Central memory CD4-positive, alpha-beta T cell (primary cell): ENCODE measurements at regions not wholly inside any gene's neighbourhood (a gene's known extent, or its start where the extent isn't known, plus 50 kb on each side); places are given as distances from the start of the nearest gene placed in this dataset.
"Not testable (repeated sequence)": the region's sequence is repeated elsewhere in the genome, so short reads cannot be mapped to it uniquely, and the experiment has no call there.

Source experiments
- DNase-seq: peaks from one replicate; pipeline ENCODE4 v3.0.0; 2022

DNA sequence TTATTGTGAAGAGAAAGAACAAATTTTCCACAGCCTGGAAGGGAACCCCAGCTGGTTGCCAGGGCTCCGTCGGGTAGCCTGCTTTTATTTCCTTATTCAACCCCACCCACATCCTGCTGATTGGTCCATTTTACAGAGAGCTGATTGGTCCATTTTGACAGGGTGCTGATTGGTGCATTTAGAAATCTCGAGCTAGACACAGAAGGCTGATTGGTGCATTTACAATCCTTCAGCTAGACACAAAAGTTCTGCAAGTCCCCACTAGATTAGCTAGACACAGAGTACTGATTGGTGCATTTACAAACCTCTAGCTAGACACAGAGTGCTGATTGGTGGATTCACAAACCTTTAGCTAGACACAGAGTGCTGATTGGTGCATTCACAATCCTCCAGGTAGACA is 241.1 kb downstream of the TFEC start:
- DNase-seq = not testable (repeated sequence)

DNA sequence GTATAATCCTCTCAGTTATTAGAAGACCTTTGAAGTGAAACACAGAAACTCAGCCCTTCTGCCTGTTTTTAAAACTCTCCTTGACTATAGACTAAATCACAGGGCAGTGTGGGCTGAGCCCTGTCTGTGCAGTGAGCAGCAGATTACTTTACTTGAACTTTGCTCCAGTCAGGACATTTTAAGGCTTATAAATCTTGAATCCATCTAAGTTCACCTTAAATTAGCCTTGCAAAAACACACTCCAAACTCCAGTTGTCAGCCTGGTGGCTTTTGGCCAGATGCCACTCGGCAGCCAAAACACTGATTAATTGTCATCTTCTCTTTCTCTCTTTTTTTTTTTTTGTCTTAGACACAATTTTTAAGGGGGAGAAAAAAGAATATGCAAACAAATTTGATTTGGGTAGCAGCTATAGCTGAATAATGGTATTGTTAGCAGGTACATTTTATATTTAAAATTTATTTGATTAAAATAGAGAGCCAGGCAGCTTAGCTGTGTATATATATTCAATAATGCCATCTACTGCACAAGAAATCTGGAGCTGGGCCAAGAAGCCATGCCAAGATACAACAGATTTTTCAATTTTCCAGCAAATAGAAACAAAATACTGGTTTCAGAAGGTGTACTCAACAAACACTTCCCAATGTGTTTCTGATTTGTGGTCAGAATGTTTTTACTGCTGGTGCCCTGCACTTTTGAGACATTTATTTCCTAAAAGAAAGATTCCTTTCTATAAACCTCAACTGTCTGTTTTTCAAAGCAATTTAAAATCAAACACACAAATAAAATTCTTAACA is 247.7 kb downstream of the TFEC start:
- DNase-seq = no peak

DNA sequence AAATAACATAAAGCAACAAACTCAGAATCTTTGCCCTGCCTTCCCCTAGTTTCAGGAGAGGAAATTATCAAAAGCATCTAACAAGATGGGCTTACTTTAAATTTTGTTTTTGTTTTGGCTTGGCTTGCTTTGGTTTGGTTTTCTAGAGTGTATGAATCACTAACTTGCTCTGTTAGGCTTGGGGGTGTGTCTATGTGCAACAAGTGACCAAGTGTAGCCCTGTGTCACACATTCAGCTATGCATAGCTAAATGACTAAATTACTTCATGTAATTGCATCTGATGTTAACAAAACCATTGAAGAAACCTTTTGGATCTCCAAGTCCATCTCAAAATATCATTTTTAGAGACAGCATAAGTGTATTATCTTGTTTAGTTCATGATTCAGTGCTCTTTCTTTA is 251.0 kb downstream of the TFEC start:
- no peak for DNase-seq

DNA sequence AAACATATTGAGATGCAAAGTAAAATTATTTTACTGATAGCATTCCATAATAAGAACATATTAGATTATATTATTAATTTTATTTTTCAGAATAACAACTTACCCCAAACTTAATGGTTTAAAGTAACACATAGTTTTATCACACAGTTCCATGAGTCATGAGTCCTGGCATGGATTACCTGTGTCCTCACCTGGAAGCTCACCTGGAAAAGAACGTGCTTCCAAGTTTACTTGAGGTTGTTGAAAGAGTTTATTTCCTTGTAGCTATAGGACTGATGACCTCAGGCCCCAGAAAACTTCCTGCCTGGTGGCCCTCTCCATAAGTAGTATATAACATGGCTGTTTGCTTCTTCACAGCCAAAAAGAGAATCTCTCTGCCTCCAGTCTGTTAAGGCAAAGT is 254.6 kb downstream of the TFEC start:
- DNase-seq = no peak

DNA sequence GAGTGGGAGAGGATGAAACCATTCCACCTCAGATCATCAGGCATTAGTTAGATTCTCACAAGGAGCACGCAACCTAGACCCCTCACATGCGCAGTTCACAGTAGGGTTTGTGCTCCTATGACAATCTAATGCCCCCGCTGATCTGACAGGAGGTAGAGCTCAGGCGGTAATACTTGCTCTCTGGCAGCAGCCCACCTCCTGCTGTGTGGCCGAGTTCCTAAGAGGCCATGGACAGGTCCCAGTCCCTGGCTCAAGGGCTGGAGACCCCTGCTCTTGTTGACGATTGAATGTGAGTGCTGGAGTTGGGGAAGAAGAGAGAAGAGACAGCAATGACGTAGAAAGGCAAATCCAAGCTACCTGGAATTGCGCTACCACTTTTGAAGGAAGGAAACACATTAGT is 267.2 kb downstream of the TFEC start:
- no peak for DNase-seq

DNA sequence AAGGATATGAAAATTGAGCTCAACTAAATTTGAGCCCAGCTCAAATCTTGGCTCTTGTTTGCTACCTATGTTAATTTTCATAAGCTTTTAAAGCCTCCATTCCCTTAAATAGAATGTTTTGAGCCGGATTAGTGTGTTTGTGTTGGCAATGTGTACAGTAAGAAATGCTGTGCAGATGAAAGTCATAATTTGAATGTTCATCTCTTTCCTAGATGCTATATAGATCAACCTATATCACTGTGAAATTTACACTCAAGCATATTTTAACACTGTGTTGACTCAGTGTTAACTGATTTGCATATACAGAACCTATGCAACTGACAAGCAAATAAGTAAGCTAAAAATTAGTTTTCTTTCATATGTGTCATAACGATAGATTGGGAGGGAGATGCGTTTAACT is 272.5 kb downstream of the TFEC start:
- no peak for DNase-seq

DNA sequence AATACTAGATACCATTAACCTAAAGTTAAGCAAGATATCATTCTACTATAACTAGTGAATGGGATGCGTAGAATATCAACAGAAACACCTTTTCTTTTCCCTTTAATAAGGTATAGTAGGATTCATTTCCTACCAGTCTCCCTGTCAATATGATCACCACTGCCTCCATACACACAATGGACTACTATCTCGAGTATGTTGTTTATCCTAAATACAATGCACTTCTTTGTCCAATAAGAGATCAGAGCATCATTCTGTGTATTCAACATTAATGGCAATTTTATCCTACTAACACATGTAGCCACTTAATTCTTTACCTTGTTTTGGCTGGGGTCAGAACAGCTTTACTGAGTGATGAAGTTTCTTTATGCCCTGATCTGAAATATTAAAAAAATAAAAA is 276.3 kb downstream of the TFEC start:
- DNase-seq = no peak

DNA sequence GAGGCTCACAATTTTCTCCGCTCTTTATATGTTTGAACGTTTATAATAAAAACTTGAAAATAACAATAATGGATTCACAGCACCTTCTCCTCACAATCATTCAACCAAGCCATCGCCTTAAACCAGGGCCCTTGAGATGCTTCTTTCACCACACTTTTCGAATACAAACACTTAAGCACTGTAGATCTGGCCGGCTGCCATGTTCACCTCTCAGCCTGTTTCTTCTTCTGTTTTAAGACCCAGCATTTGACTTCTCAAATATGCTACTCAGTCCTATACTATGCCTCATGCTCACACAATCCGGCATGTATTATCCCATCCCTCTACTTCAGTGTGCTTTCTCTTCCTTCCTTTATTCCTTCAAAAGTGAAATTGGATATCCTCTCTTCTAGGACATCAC is 280.6 kb downstream of the TFEC start:
- DNase-seq = no peak

DNA sequence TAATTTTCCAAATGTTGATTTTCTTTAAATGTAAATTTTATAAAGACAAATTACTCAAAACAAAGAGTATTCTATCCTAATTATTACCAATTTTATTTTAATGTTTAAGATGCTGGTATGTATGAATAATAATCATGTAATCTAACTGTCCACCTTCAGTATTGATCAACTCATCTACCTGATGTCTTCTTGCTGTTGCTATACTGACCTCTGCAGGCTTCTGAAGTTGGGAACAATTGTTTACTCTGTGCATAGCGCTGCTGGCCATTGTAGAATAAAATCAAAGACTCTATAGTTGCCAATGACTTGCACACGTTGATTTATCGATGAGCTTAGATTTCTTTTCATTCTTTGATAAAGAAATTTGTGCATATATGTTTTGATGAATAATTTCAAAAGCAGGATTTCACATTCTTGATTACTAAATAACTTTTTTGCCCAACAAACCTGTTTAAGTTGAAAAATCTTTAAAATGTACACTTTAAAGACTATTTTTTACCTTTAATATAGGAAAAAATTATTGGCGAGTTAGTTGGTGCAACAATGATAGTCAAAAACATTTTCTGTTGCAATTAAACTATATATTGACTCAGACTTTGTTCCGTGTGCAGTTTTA is 282.3 kb downstream of the TFEC start:
- no peak for DNase-seq

DNA sequence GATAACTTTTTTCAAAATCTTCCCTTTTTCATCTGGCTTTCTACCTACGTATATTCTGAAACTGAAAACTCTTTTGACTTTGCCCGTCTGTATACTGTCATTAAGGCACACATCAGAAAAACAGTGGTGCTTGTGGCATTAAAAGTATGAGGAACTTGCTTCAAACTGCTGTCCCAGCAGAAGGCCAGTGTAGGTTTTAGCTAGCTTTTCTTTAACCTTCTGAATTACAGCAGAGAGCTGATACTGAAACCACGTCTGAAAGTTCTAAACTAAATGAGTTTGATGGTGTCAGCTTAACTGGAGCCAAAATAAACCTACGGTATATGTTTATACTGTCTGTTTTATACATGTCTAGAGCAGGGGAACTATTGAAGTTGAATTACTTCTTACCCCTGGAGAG is 283.4 kb downstream of the TFEC start:
- DNase-seq = no peak

DNA sequence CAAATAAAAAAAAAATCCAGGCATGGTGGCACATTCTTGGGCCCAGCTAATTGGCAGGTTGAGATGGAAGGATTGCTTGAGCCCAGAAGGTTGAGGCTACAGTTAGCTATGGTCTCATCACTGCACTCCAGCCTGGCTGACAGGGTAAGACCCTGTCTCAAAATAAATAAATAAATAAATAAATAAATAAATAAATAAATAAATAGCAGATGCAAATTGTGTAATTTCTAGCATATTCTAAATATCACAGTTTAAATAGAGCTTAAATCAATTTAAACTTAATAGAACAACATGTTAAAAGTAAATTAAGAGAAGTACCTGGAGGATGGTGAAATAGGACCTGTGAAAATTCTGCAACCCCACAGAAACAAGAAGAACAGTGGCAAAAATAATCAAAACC is 290.5 kb downstream of the TFEC start:
- DNase-seq = no peak

DNA sequence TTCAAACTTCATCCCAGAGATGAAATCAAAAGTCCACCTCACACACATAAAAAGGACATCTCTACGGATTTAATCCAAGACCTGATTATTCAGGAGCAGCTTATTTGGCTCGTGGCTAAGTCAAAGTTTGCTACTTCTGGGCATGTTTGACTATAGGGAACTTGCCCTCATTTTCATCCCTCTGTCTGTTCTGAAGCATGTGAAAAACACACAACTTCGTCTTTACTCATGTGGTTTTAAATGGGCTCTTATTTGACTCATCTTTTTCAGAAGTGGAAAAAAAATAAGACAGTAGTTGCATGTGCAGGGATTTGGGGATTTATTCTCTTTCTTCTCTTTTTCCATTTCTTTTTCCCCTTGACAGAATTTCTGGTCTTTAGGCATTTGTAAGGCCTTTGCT is 295.9 kb downstream of the TFEC start:
- DNase-seq = no peak

DNA sequence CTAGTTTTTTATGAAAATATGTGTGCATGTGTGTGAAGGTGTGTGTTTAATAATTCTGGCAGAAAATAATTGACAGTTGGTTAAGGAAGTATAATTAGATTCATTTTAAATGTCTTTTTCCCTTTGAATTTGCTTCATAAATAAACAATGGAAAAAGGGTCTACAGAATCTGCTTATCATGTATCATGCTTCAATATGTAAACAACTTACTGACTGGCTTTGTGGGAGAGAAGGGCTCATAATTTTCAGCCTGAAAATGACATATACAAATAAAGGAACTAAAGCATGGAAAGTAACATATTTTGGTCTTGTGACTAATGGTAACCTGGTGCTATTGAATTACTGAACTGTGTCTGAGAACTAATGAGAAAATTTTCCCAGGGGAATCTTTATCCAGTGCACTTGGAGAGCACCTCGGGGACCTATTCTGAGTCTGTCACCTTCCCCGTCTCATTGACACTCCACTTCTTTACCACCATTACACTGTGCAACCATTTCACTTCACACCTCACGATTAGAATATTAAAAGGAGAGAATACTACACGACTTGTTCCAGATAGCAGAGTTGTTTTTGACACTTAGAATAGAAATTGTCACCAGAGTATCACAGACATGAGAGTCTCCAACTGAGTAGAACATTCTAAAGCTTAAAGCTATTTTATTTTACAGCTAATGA is 298.6 kb downstream of the TFEC start:
- no peak for DNase-seq

DNA sequence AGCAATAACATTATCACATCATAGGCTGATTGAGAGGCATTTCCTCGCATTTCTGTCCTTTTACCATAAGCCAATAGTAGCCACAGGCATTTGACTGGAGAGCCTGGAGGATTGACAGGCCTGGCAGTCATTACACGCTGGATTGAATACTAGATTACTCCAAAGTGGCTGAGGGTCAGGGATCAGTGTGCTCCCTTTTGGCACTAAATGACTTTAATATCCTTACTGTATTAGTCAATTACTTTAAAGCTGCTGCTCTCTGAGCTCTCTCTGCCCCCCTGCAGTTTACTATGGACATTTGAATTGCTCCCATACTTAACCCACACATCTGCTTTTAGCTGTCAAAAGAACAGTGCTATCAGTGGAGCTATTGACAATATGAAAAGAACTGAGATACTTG is 302.0 kb downstream of the TFEC start:
- no peak for DNase-seq

DNA sequence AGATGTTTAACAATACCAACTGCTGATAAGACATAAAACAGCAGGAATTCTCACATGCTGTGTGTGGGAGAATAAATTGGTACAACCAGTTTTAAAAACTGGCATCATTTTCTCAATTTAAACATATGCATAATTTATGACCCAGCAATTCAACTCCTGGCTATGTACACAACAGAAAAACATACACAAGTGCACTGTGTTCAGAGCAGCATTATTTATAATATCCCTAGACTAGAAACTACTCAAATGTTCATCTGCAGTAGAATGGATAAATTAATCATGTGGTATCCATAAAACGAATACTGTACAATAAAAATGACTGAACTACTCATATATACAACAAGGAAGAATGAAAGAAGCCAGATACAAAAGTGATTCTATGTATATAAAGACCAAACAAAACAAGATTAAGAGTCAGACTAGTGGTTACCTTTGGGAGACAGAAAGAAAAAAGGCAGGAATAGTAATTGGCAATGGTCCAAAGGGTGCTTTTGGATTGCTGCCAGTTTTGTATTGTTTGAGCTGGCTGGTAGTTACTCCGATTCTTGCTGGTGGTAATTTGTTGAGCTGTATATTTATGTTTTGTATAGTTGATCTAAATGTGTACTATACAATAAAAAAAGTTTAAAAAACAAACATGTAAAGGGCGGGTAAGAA is 306.0 kb downstream of the TFEC start:
- no peak for DNase-seq

DNA sequence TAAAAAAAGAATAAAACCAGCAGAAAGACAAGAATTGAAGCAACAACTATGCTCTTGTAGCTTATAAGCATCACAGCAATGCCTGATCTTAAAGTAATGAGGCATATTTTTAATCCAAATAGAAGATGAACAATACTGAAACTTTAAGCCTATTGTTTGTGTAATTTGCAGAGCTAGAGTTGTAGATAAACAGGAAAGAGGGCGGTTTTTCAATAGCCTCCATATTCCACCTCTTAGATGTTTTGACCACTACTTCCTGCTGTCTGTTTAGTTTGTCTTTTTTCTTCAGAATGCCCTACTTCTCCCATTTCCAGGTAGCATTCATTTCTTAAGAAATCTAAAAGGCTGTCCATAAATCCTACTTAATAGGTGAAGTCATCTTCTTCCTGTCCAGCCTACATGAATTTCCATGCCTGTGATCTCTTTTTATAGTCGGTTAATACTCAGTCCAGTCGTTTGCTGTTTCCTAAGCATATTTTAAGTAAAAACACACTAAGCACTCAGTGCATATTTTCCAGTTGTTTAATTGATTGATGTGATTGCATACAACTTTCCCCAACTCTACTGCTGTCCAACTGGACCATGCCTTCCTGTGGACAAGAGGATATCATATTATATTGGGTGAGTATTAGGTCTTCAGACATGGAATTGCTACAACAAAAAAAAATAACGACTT is 308.1 kb downstream of the TFEC start:
- no peak for DNase-seq

DNA sequence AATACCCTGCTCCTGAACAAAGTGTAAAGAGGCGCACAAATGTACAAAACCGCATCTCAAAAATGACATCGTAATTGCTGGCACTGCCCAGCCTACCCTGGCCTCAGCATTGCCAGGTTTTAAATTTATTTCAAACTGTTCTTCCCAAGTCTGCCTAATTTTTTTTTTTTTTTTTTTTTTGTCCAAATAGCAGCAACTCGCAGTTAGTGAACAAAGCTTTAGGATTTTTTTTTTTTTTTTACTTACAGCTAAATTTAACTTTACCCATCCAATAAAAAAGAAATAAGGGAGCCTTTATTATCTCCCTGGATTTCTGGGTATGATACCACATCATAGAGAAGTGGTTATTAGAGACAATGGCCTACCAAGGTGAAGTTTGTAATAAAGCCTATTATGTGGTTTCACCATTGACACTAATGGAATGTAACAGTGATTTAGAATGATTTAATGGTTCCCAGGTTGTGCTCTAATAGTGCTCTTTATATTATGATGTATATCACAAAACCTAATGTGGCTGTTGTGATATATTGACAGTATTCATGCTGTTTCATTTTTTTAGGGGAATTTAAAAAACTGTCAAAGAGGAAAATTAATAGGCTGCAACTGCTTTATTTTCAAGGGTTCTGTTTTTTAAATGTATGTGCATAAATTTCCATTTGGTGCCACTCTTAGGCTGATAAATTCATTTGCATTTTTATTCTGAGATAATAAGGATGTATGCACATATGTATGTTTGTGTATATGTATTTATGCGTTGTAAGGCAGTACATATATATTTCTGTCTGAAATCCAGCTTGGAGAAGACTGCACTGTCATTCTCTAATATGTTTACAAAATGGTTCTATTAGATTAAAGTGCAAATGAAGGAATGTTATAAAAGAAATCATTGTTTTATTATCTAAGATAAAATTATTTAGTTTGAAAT is 309.0 kb downstream of the TFEC start:
- DNase-seq = no peak

DNA sequence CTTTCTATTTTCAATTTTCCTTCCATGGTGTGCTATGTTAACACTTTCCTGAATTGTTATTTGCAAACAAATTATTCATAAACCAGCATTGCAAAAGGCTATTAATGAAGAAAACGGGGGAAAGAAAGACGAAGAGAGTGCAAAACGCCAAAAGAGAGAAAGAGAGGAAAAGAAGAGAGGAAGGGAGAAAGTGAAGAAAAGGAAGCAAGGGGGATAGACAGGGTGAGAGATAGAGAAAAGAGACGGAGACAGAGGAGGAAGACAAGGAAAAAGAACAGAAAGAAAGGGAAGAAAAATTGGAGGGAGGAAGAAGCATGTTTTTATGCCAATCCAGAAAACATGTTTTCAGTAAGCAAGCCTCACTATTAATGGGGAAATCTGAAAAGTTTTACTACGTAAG is 310.6 kb downstream of the TFEC start:
- no peak for DNase-seq

DNA sequence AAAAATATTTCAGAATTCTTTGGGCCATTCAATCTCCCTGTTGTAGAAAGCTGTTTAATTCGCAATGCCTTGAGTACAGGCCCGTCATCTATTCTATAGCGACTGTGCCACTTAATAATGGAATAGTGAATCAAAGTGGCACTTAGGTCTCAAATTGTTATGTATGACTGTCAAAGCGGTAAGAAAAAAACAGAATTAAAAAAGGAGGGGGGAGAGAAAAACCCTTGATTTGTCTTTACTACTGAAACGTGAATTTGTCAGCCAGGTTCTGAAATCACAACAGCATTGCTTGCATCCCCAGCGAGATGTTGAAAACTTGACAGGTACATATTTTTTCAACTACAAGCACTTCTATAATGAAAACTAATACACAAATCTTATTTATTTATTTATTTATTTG is 320.9 kb downstream of the TFEC start:
- DNase-seq = no peak

DNA sequence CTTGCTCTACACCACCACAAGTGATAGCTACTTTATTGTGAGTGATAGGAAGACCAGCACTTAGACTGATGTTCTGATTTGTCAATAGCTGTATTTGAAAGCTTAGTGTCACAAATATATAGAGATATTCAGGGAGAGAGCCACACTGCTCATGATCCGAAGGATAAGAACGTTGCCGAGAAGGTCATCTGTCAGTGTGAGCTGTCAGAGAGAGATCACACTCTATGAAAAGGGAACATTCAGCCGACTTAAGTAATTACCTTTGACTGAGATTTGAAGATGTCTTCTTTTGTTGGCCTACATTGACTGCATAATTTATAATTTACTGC is 322.6 kb downstream of the TFEC start:
- DNase-seq = no peak

DNA sequence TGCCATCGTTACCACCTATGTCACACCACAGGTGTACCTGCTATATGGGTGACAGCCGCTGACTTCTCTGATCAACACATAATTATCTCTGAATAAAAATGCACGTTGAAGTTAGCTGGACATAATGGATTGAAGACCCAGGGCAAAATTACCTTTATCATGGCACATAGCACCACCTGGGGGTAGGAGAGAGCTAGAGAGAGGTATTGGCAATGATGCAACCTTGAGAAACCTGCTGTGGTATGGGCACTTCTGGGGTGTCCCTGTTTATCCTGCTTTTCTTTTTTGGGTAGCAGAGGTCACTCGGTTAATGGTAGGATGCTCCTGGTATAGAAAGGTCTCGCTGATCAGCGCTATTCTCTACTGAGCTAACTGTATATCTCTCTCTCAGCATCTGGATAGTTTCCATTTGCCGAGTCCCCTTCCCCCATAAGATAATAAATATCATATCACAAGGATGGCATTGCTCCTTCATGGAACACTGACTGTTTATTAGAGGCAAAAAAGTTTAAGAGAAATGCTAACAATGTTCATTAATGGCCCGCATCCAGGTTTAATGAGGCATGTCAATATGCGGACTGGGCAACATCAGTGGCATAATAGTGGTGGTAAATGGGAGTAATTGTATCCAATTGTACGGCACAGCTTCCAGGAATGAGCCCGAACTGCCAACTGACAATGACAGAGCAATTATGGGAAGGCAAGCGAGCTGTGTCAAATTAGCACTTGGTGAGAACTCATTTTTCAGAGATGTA is 323.1 kb downstream of the TFEC start:
- no peak for DNase-seq
